HCT116 (cell line): ENCODE measurements at regions not wholly inside any gene's neighbourhood (a gene's known extent, or its start where the extent isn't known, plus 50 kb on each side); places are given as distances from the start of the nearest gene placed in this dataset.
"Not testable (repeated sequence)": the region's sequence is repeated elsewhere in the genome, so short reads cannot be mapped to it uniquely, and the experiment has no call there.

Experiments
- CEBPB ChIP-seq: IDR thresholded peaks from 2 replicates; pipeline ENCODE4 v1.6.1; 2012; ENCODE audit warnings: low read depth
- CTCF ChIP-seq, 3 experiments: fragments of 200-600 bp in 1 of 3; sonication (generic) in 1 of 3; IDR thresholded peaks in 2 of 3; conservative IDR thresholded peaks in 1 of 3; 2 replicates each; pipeline ENCODE4 v1.5.1; 2012 to 2017; ENCODE audit warnings: low read depth in 2 of 3, low read length in 2 of 3, antibody characterized with exemption in 1 of 3, borderline replicate concordance in 1 of 3, control low read depth in 1 of 3, mild to moderate bottlenecking in 1 of 3, mixed read lengths in 1 of 3, mixed run types in 1 of 3, moderate library complexity in 1 of 3; ENCODE audit not compliant: insufficient read depth in 1 of 3
- EGR1 ChIP-seq: IDR thresholded peaks from 2 replicates; pipeline ENCODE4 v1.6.1; 2012; ENCODE audit warnings: low read depth
- EZH2 ChIP-seq: fragments of 200-600 bp; sonication (generic); IDR thresholded peaks from 2 replicates; pipeline ENCODE4 v1.6.1; 2017; ENCODE audit warnings: antibody characterized with exemption, mixed run types
- EZH2phosphoT487 ChIP-seq: fragments of 200-600 bp; IDR thresholded peaks from 2 replicates; pipeline ENCODE4 v1.6.1; 2018; ENCODE audit warnings: antibody characterized with exemption, borderline replicate concordance
- POLR2A ChIP-seq: IDR thresholded peaks from 2 replicates; pipeline ENCODE4 v1.7.0; 2011; ENCODE audit warnings: borderline replicate concordance; ENCODE audit not compliant: insufficient read depth, insufficient read length; ENCODE audit errors: extremely low read depth
- POLR2AphosphoS5 ChIP-seq: IDR thresholded peaks from 2 replicates; pipeline ENCODE4 v1.6.1; 2011; ENCODE audit warnings: mild to moderate bottlenecking, low read depth, low read length, moderate library complexity
- RAD21 ChIP-seq: IDR thresholded peaks from 2 replicates; pipeline ENCODE4 v1.6.1; 2012; ENCODE audit warnings: low read depth, mild to moderate bottlenecking
- SP1 ChIP-seq: IDR thresholded peaks from 2 replicates; pipeline ENCODE4 v1.6.1; 2012; ENCODE audit warnings: low read depth
- TCF7L2 ChIP-seq: IDR thresholded peaks from 2 replicates; pipeline ENCODE4 v1.7.0; 2011; ENCODE audit warnings: borderline replicate concordance, inconsistent platforms; ENCODE audit not compliant: insufficient read depth, insufficient read length; ENCODE audit errors: extremely low read depth
- ZNF274 ChIP-seq: fragments of 200-500 bp; sonication (Bioruptor generic); IDR thresholded peaks from 2 replicates; pipeline ENCODE4 v1.6.1; 2014; ENCODE audit warnings: mild to moderate bottlenecking, low read depth, low read length, inconsistent platforms
- TF ChIP-seq, protein P1 (sequence below): IDR thresholded peaks from 2 replicates; pipeline ENCODE4 v1.6.1; 2012; ENCODE audit warnings: low read depth

DNA sequence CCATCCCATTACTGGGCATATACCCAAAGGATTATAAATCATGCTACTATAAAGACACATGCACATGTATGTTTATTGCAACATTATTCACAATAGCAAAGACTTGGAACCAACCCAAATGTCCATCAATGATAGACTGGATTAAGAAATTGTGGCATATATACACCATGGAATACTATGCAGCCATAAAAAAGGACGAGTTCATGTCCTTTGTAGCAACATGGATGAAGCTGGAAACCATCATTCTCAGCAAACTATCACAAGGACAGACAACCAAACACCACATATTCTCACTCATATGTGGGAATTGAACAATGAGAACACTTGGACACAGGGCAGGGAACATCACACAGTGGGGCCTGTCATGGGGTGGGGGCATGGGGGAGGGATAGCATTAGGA lies 181.5 kb upstream of the SPRY2 start:
- TF ChIP-seq CTCF (IDR thresholded peaks at IDR 0.05 in 2 of 3, conservative IDR thresholded peaks at IDR 0.05 in 1 of 3; ENCODE audit: borderline replicate concordance in 1 of 3, insufficient read depth in 1 of 3, low read depth in 2 of 3, low read length in 2 of 3); SP1; POLR2A; EZH2phosphoT487; ZNF274; EZH2; CEBPB; EGR1; POLR2AphosphoS5; TCF7L2; RAD21: not testable (repeated sequence)
- TF ChIP-seq, protein P1, sequence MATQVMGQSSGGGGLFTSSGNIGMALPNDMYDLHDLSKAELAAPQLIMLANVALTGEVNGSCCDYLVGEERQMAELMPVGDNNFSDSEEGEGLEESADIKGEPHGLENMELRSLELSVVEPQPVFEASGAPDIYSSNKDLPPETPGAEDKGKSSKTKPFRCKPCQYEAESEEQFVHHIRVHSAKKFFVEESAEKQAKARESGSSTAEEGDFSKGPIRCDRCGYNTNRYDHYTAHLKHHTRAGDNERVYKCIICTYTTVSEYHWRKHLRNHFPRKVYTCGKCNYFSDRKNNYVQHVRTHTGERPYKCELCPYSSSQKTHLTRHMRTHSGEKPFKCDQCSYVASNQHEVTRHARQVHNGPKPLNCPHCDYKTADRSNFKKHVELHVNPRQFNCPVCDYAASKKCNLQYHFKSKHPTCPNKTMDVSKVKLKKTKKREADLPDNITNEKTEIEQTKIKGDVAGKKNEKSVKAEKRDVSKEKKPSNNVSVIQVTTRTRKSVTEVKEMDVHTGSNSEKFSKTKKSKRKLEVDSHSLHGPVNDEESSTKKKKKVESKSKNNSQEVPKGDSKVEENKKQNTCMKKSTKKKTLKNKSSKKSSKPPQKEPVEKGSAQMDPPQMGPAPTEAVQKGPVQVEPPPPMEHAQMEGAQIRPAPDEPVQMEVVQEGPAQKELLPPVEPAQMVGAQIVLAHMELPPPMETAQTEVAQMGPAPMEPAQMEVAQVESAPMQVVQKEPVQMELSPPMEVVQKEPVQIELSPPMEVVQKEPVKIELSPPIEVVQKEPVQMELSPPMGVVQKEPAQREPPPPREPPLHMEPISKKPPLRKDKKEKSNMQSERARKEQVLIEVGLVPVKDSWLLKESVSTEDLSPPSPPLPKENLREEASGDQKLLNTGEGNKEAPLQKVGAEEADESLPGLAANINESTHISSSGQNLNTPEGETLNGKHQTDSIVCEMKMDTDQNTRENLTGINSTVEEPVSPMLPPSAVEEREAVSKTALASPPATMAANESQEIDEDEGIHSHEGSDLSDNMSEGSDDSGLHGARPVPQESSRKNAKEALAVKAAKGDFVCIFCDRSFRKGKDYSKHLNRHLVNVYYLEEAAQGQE: not testable (repeated sequence)
